Activated T-helper 1 cell treated with Interleukin-2 at 50 U/mL for 16 hours (primary cell): ENCODE measurements at regions not wholly inside any gene's neighbourhood (a gene's known extent, or its start where the extent isn't known, plus 50 kb on each side); places are given as distances from the start of the nearest gene placed in this dataset.

Experiments
- DNase-seq: peaks from one replicate; pipeline ENCODE4 v3.0.0-alpha.2; 2020; ENCODE audit warnings: low read depth

DNA sequence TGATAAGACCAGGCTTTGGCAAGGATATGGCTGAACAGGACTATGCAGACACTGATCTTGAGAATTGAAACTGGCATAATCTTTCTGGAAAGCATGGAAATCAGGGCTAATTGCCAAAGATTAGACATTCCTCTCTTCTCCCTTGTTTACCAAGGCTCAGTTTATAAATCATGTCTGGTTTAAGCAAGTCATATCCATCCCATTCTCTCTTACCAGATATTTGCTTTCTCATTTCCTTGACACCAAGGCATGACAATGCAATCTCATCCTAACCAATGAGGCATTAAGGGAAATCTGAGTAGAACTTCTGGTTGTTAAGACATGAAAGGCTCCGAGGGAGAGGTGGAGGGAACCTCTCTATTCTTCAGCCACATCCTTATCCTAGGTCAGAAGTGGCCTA is 110.3 kb upstream of the CEP85L start:
- DNase-seq, result no peak

DNA sequence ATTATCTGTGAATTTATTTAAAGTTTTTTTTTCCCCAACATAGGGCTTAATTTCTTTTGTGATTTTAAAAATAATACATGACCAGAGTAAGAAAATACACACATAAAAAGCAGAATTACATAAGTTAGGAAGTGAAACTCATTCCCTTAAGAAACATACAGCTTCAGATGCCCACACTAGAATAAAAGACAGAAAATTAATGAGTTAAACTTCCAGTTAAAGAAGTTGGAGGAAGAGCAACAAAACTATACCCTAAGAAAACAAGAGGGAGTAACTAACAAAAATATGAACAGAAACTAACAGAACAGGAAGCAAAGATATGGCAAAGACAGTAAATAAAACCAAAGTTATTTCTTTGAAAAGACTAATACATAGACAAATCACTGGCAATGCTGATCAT is 107.6 kb upstream of the CEP85L start:
- DNase-seq, result no peak

DNA sequence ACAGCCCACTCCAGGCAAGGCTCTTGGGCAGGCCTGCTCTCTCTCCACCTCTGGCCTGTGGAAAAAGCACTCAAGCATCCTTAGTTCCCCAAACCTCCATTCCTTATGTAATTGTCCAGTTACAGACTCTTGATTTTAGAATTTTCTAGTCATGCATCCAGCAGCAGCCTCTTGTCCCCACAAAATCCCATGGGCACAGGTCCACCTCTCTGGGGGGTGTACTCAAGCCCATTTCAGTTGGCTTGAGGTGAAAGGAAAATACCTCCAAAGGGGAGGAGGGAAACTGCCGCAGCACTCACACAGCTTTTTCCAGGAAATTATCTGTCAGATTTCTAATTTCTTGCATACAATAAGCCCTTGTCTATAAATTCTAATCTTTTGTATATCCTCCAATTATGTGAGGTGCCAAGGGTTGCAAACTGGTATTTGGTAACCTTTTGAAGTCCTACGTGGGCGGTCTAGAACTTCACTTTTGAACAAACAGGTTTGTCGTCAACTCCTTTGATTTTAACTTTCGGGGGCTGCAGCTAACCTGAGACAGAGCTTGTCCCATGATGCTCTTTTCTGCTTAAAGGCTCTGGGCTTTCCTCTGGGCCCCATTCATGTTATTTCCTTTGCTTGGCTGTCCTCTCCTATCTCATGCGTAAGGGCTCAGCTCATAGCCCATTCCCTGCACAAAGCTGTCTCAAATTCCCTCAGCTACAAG is 104.7 kb upstream of the CEP85L start:
- no peak for DNase-seq

DNA sequence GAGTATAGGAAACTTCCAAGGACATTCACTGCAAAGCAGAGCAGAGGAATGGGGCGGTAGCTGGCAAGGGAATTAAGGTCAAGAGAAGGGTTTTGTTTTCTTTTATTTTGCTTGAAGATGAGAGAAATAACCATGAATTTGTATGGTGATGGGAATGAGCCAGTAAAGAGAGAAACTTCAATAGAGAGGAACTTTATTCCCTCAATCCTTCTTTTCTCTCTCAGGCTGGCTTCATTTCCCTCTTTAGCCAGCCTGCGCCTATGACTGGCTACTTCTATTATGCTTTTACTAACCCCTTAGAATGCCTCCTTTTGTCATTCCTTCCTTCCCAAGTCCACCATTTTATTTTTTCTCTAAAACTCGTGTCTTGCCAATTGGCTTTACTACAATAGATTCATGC is 101.4 kb upstream of the CEP85L start:
- DNase-seq, result no peak

DNA sequence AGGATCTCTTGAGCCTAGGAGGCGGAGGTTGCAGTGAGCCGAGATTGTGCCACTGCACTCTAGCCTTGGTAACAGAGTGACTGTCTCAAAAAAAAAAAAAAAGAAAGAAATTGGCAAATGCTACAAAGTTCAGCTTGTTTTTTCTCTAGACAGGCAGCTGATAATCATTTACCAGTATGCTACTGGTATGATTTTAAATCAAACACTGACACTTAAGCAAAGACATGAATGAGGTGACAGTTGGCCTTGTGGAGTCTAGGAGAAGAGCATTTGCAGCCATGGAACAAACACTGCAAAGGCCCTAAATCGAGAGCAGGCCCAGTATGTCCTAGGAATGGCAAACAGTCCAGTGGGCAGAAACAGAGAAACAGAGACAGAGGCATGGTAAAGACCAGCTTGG is 99.7 kb upstream of the CEP85L start:
- DNase-seq, result no peak

DNA sequence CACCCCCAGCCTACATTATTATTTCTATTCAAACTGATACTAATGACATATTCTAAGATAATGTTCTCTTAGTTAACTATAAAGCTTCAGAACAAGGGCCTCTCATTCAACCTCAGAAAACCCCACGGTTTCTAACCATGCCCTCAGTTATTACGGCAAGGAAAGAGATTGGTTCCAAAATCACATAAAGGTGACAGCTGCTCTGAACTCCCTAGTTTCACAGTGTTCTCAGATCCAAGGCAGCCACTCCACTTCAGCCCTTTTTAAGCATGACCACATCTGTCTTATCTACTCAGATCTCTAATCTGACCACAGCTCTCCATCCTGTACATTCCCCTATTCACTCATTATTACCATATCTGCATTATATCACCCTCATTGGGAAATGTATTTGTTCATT is 98.8 kb upstream of the CEP85L start:
- no peak for DNase-seq

DNA sequence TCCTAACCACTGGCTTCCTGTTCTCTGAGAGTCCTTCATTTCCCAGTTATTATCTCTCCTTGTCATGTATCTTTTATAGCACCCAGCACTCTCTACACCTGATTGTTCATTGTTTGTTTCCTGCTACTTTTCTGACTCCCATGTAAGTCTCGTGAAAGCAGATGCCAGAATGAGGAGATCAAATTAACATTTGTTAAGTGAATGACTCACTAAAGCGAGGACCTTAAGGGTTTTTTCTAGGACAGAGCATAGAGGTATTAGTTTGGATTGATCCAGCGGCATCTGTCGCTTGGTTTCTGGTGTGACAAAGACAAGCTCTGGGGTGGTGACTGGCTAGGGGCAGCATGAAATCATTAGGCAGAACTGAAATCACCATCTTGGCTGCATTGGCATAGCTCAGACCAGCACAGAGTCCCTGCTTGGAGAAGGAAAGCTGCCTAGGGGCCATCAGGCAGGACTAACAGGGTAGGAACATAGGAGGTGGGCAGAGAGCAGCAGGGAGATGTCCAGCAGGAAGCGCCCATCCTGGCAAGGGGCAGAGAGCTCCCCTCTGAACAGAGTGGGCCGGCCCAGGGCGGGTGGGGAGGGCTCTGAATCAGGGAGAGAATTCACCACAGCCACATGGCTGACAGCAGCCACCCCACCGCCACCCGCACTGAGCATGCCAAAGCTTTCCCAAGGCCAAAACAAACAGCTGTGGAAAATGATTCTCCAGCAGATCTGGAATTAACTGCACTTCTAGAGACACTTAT is 97.1 kb upstream of the CEP85L start:
- DNase-seq, result no peak

DNA sequence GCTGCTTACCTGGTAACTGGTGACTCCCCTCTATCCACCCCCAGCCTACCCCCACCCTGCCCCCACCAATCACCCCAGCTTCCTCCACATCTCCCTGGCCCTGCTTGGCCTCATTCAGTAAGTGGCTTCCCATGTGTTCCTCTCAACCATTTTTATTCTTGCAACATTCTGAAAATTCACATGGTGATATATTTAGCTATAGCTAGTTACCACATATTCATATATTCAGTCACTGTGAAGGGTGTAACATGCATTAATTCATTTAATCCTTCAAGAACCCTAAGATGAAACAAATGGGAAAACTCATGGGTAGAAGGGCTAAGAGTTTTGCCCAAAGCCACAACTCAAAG is 95.4 kb upstream of the CEP85L start:
- no peak for DNase-seq

DNA sequence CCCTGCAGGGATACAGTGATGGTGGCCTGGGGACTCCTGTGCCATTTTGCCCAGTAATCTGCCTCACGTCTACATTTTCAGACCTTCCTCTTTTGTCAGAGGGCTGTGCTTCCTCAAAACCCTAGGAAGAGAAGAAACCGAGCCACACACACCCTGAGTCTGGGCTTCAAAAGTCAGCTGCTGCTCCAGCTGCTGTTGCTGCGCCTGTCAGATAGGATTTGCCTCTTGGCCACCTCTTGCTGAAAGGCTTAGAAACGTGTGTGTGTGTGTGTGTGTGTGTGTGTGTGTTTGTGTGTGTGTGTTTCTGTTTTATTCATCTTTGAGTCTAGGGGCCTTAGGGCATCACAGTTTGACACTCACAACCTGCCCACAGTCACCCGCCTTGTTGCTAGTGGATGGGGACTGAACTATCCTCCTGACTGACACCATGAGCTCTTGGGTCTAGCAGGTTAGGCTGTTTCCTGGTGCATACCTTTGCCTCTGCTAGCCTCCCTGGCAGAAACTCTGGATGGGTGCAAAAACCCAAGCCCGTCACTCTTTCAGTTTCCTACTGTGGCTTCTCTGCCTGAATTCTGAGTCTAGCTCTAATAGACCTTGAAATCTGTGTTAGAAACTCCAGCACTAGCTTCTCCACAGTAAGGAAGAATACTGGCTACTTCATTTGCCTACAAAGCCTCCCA is 94.9 kb upstream of the CEP85L start:
- no peak for DNase-seq

DNA sequence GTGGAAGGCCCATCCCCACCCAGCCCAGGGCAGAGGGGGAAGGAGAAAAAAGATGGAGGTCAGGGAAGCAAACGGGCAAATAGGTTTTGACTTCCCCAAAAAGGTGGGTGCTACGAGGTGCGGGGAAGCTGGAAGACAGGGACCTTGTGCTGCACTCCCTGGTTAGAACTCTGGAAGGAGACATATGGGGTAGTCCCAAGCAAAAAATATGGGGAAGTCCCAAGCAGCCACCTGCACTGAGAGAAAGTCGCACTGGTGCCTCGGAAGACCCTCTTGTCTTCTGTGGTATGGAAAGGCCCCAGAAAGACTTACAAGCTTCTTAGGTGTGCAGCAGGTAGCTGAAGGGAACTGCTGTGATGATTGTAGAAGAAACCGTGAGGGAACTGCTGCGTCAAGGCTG is 93.8 kb upstream of the CEP85L start:
- no peak for DNase-seq

DNA sequence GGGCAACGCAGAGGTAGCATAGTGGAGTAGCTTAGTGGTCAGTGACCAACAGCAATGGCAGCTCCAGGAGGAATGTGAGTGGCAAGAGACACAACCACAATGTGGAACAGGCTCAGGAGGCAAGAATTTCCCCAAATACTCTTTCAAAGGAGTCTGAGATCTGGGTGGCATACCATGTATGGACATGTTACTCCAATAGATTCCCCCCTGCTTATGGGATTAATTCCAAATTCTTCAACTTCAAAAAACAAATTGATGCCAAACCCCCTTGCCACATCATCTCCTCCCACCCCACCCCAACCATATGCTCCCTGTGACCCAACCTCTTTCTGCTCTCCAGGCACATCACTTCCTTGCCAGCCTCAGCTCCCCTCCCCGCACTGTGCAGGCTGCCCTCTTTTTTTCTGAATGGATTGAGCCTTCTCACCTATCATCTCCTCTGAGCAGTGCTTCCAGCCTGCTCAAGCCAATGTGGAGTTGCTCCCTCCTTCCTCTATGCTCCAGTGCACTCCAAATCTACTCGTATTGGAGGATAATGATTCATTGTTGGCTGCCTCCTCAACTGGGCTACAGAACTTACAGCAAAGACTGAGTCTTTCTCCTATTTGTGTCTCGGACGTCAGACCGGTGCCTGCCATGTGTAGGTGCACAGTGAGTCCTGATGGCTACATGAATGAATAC is 93.0 kb upstream of the CEP85L start:
- DNase-seq, result no peak

DNA sequence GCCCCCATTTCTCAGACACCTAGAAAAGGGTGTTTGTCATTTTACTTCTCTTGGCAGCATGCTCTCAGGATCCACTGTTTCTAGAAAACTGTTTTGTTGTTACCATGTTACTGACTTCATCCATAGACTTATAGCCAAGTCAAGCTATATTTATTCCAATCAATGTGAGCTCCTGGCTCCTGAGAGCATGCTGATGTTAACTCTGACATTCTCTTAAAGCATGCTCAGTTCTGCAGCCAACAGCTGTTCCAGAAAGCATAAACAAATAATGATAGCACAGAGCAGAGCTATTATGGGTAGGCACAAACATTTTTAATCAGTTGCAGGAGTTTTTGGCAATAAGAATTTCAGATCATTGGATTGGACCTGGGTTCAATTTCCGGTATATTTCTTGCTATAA is 92.4 kb upstream of the CEP85L start:
- no peak for DNase-seq

DNA sequence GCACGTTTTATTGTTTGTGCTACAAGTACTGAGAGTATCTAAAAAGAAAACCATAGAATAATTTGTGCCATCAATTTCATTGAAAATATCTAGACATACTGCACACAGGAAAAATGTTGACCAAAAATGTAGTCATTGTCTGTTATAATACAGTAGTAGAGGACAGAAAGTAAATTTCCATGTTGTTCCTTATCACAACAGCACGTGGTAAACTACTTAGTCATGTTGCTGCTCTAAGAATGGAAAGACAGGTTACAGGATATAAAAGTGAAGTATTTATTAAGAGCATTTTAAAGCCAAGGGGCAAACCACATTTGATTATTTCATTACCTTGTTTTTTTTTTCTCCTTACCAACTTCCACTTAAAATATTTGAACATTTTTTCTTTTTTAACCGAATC is 89.0 kb upstream of the CEP85L start:
- no peak for DNase-seq

DNA sequence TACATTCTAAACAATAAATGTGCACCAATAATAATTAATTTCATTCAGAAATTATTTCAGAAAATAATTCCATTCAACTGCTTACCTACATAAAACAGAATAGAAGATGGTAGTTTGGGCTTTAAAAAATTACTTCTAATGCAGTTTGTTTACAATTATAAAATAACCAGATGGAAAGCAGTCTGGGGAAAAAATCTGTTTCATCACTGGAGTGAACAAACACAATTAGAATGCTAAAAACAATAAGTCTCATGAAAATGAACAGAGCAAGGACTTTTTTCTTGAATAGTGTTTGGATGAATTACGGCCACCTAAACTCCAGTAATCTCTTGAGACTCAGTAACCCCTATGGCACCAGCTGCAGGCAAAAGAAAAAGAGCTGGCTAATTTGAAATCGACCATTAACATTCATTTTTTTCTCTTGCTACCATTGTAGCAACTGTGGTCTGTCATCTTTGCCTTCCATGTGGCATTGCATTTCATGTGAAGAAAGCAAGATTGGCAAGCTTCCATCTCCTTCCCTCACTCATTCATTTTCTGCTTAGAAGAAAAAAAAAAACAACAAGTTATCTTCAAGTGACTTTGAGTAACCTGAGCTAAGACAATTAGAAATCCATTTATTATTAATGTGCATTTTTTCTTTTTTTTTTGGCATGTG is 88.4 kb upstream of the CEP85L start:
- no peak for DNase-seq

DNA sequence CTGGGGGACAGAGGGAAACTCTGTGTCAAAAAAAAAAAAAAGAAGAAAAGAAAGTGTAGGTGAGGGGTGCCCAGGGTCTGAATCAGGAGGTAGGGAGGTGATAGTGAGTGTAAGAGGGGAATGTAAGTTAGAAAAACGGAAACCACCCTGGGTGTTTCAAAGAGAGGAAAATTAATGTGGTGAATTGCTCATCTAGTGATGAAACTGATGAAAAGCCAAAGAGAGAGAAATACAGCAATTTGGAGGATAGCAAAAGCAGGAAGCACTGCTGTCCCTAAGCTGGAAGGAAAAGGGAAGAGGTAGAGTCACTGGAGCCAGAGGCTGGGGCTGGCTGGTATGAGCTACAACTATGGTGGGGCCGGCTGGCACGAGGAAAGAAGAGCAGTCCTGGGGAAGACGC is 85.0 kb upstream of the CEP85L start:
- DNase-seq, result no peak

DNA sequence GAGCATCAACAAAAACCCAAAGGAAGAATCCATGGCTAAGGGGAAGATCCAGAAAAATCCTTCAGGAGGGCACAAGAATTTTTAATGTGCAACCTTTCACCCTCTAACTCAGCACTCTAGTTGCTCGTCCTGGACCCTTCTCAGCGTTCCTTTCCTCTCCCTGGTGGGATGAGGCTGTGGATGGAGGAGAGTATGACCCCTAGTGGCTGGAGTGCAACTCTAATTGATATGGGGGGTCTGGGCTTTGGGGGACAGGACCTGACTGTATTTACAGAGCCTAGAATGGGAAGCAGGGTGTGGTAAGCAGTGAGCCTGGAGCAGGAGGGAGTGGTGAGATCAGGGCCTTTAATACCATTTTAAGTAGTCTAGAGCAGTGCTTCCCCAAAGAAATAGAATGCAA is 83.9 kb upstream of the CEP85L start:
- no peak for DNase-seq

DNA sequence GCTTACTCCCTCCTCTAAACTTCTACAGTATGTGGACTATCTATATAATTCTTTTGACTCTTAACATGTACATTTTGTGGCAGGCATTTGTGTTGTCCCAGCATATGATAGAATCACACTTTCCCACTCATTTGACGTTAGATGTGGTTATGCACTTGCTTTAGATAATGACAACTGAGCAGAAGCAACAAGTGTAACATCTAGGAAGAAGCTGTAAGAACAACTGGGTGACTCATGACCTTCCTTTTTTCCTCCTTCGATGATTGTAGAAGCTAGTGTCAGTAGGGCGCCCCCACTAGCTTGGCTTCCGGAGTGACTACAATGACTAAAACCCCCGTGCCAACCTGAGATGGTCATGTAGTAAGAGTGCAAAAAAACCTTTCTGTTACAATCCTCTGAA is 74.6 kb upstream of the CEP85L start:
- DNase-seq, result peak; percentile 39

DNA sequence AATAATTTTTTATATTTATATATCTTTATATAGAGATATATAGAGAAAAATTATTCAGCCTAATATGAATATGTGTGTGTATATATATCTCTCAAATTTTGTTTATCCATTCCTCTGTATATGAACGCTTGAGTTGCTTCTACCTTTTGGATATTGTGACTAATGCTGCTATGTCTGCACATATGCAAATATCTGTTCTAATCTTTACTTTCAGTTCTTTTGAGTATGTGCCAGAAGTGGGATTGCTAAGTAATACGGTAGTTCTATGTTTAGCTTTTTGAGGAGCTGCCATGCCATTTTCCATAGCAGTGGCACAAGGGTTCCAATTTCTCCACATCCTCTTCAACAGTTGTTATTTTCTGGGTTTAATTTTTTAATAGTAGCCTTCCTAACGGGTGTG is 72.8 kb upstream of the CEP85L start:
- no peak for DNase-seq

DNA sequence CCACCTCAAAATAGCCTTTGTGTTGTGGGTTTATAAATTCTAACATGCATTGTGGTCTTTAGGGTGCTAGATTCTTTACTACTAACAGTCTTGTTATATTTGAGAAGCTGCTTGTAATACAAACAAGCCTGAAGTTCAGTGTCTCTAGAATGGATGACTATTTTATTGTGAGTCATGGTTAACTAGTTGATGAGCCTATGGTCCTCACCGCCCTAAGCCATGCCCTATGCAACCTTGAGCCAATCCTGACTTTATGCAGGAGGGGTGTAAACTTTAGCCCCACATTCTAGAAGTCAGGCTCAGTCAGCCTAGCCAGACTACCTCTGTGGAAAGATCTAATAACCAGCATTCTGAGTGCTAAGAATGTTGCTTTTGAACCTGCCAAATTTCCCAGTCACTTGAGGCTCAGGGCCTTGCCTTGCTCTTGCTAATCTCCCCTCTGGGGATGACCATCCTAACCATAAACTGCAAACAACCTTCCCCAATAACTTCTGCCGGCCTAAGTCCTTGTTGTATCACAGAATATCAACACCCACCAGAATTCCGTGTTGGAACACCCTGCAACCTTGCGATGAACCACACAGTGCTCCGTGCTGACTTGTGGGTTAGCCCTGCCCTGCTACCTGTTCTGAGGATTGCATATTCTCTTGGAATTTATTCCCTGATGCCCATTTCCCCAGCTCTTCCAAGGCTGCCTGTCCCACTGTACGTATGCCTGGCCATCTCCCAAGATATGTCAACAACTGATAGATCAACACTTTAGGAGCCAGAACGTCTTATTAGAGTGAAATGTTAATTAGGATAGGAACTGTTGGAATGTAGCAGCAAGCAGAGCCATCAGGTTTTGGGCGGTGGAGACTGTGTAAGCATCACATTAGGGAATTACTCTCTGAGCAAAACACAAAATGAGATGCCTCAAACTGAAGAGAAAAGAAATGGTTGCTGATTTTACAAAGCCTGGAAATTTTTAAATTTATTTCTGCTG is 71.7 kb upstream of the CEP85L start:
- DNase-seq, result no peak

DNA sequence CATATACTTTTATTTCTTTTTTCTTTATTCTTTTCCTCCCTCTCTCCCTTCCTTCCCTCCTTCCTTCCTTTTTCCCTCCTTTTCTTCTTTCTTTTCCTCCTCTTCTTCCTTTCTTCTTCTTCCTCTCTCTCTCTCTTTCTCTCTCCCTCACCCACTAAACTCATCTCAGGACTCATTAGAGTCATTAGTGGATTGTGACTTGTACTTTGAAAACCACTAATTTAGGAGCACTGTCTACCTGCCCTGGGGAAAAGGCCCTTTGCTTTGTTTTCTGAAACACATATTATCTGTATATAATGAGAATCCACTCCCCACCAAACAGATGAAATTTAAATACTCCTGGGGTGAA is 68.7 kb upstream of the CEP85L start:
- DNase-seq, result no peak
